ENCODE measurements at regions not wholly inside any gene's neighbourhood (a gene's known extent, or its start where the extent isn't known, plus 50 kb on each side); places are given as distances from the start of the nearest gene placed in this dataset.

DNA sequence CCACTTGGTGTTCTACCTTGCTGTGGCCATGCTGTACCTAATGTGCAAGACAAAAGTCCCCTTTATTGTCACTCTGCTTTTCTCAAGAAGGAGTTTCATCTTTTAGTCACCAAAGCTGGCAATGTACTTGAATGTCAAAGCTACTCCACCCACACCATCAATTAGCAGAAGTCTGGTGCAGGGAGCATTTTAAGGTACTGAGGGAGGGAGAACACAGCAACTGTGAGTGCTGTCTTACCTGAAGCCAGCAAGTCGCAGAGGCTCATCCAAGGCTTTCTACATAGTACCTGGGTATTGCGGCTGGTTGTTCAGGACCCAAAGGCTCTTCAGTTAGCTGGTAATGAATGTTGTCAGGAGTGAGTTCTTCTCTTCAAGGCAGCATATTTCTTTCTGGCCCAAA, 820.4 kb downstream of the OTOL1 start:
- DNase-seq (ENCODE audit: extremely low read depth, low read depth), result no peak
- H3K4me3 ChIP-seq (replicated peaks; ENCODE audit: low read depth, low read length), result no peak overlapping the region
- TF ChIP-seq, protein P1, sequence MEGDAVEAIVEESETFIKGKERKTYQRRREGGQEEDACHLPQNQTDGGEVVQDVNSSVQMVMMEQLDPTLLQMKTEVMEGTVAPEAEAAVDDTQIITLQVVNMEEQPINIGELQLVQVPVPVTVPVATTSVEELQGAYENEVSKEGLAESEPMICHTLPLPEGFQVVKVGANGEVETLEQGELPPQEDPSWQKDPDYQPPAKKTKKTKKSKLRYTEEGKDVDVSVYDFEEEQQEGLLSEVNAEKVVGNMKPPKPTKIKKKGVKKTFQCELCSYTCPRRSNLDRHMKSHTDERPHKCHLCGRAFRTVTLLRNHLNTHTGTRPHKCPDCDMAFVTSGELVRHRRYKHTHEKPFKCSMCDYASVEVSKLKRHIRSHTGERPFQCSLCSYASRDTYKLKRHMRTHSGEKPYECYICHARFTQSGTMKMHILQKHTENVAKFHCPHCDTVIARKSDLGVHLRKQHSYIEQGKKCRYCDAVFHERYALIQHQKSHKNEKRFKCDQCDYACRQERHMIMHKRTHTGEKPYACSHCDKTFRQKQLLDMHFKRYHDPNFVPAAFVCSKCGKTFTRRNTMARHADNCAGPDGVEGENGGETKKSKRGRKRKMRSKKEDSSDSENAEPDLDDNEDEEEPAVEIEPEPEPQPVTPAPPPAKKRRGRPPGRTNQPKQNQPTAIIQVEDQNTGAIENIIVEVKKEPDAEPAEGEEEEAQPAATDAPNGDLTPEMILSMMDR (IDR thresholded peaks at IDR 0.05; ENCODE audit: low read depth, low read length, missing control alignments), result no peak

DNA sequence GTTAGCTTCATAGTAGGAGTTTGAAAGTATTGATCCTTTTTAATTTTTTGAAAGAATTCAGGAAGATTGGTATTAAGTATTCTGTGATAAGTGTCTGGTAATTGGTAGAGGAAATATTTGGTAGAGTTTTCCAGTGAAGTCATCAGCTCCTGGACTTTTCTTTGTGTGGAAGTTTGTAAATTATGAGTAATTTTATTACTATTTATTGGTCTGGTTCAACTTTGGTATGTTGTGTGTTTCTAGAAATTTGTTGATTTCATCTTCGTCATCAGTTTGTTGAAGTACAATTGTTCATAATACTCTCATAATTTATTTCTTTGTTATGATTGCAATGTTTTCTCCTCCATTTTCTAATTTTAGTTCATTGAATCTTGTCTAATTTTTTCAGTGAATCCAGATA, 832.0 kb downstream of the OTOL1 start:
- TF ChIP-seq, protein P1 (IDR thresholded peaks at IDR 0.05; ENCODE audit: low read depth, low read length, missing control alignments), result no peak
- DNase-seq (ENCODE audit: extremely low read depth, low read depth), result no peak
- no peak overlapping the region for H3K4me3 ChIP-seq (replicated peaks; ENCODE audit: low read depth, low read length)

DNA sequence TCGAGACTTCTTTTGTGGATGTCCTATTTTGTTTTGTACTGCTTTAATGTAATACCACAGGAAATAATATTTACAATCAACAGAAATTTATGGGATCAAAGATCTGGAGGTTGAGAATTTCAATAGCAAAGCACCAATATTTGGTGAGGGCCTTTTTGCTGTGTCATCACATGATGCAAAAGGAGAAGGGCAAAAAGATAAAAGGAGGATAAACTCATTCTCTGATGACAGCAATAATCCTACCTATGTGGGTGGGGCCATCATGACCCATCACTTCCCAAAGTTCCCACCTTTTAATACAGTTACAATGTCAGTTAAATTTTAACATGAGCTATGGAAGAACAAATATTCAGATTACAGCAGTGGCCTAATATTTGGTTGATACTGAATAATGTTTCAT, 832.9 kb downstream of the OTOL1 start:
- no peak for DNase-seq (ENCODE audit: extremely low read depth, low read depth)
- TF ChIP-seq, protein P1 (IDR thresholded peaks at IDR 0.05; ENCODE audit: low read depth, low read length, missing control alignments), result no peak
- H3K4me3 ChIP-seq (replicated peaks; ENCODE audit: low read depth, low read length), result no peak overlapping the region

DNA sequence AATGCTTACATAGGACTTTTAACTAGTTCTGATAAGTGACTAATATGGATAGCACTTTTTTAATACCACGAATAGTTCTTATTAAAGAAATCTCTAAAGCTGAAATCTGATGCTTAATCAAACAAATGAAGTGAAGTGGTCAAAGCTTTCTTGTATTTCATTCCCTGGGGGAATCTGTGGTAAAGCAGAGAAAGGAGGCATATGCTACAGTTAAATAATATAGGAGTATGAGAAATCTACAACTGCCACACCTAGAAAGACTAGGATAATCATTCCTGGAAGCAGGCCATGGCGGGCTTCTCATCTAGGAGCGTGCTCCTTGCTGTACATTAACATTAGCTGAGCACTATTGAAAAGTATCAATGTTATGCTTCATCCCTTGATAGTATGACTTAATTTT, 835.7 kb downstream of the OTOL1 start:
- no peak overlapping the region for H3K4me3 ChIP-seq (replicated peaks; ENCODE audit: low read depth, low read length)
- no peak for DNase-seq (ENCODE audit: extremely low read depth, low read depth)
- TF ChIP-seq, protein P1 (IDR thresholded peaks at IDR 0.05; ENCODE audit: low read depth, low read length, missing control alignments), result no peak

DNA sequence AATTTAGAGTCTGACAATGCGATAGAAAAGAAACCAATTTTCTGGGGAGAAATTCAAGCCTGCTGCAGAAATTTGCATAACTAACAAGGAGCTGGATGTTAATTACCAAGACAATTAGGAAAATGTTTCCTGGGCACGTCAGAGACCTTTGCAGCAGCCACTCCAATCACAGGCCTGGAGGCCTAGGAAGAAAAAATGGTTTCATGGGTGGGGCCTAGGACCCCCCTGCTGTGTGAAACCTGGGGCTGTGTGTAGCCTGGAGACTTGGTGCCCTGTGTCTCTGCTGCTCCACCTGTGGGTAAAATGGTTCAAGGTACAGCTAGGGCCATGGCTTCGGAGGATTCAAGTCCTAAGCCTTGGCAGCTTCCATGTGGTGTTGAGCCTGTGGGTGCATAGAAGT, 837.9 kb downstream of the OTOL1 start:
- H3K4me3 ChIP-seq (replicated peaks; ENCODE audit: low read depth, low read length), result no peak overlapping the region
- TF ChIP-seq, protein P1 (IDR thresholded peaks at IDR 0.05; ENCODE audit: low read depth, low read length, missing control alignments), result no peak
- DNase-seq (ENCODE audit: extremely low read depth, low read depth), result no peak

DNA sequence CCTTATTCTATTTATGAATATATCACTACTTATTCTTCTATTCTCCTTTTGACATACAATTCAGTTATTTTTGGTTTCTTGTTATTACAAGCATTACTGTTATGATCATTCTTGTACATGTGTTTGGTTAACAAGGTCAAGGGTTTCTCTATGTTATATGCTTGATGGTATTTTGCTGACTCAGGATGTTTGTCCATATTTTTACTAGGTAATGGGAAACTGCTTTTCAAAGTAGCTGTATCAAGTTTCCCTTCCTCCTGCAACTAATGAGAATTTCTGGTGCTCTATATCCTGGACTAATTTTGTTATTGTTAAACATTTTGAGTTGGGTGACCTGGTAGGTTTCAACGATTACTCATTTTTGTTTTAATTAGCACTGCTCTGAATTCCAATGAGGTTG, 841.0 kb downstream of the OTOL1 start:
- H3K4me3 ChIP-seq (replicated peaks; ENCODE audit: low read depth, low read length), result no peak overlapping the region
- TF ChIP-seq, protein P1 (IDR thresholded peaks at IDR 0.05; ENCODE audit: low read depth, low read length, missing control alignments), result no peak
- DNase-seq (ENCODE audit: extremely low read depth, low read depth), result no peak

DNA sequence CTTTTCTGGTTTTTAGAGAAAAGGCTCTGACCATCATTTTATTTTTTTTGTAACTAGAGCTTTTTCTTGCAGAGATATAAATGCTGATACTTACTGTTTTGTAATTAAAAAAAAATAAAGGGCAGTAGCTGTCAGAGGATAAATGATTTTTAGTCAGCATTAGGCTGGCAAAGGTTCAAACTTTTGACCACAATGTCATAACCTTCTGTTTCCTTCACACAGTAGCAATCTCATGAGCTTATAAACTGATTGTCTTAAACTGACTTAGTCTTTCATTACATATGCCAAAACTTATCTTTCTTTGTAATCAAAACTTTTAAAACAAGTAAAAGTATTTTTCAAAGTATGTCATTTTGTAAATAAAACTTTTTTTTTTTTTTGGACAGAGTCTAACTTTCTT, 841.9 kb downstream of the OTOL1 start:
- DNase-seq (ENCODE audit: extremely low read depth, low read depth), result no peak
- TF ChIP-seq, protein P1 (IDR thresholded peaks at IDR 0.05; ENCODE audit: low read depth, low read length, missing control alignments), result no peak
- H3K4me3 ChIP-seq (replicated peaks; ENCODE audit: low read depth, low read length), result no peak overlapping the region
